ENCODE measurements at regions not wholly inside any gene's neighbourhood (a gene's known extent, or its start where the extent isn't known, plus 50 kb on each side); places are given as distances from the start of the nearest gene placed in this dataset.

- TF ChIP-seq POLR2A (IDR thresholded peaks at IDR 0.05), result no peak
- TF ChIP-seq CTCF (IDR thresholded peaks at IDR 0.05), result no peak
Measured at GRCh38 chr11:128282053-128282452, 305.3 kb downstream of the ETS1 start.

All from uterus (tissue), 2 donors.